ENCODE measurements at regions not wholly inside any gene's neighbourhood (a gene's known extent, or its start where the extent isn't known, plus 50 kb on each side); places are given as distances from the start of the nearest gene placed in this dataset.
"Not testable (repeated sequence)": the region's sequence is repeated elsewhere in the genome, so short reads cannot be mapped to it uniquely, and the experiment has no call there.

DNA sequence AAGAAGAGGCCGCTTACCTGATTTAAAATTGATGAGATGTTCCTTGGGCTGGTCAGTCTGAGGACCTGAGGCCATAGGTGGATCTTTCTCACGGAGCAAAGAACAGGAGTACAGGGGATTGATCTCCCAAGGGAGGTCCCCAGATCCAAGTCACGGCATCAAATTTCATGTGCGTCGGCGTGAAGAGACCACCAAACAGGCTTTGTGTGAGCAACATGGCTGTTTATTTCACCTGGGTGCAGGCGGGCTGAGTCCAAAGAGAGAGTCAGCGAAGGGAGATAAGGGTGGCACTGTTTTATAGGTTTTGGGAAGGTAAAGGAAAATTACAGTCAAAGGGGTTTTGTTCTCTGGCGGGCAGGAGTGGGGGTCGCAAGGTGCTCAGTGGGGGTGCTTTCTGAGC, 493.8 kb upstream of the MIR17HG start:
- TF ChIP-seq CTCF (IDR thresholded peaks at IDR 0.05; ENCODE audit: insufficient read depth, low read length, poor library complexity, severe bottlenecking); EZH2phosphoT487 (conservative IDR thresholded peaks at IDR 0.05; ENCODE audit: low read length): not testable (repeated sequence)
